Stimulated activated naive B cell treated with anti-CD40 and anti-IgM and Interleukin-4, amounts not matched to agents 10 μg/mL and 1 μg/mL and 100 μg/mL, for 72 hours (primary cell): ENCODE measurements at regions not wholly inside any gene's neighbourhood (a gene's known extent, or its start where the extent isn't known, plus 50 kb on each side); places are given as distances from the start of the nearest gene placed in this dataset.

Experiments
- ATAC-seq, 2 donors: fragments of 150-1000 bp; cut with Tn5 transposase; replicated peaks; 2 replicates each; pipeline ENCODE4 v1.10.0; 2021; ENCODE audit warnings: moderate library complexity in 1 of 2
- DNase-seq: peaks from one replicate; pipeline ENCODE4 v3.0.0; 2021
- H3K27ac Mint-ChIP-seq: one replicate; pipeline ENCODE4 v1.8.0; 2022; ENCODE audit warnings: mild to moderate bottlenecking, mixed read lengths
- H3K27me3 Mint-ChIP-seq, 2 donors: one replicate each; pipeline ENCODE4 v1.8.0; 2022; ENCODE audit warnings: mixed read lengths in 2 of 2
- H3K36me3 Mint-ChIP-seq, 2 donors: one replicate each; pipeline ENCODE4 v1.8.0; 2022; ENCODE audit warnings: mixed read lengths in 2 of 2, mild to moderate bottlenecking in 1 of 2
- H3K4me1 Mint-ChIP-seq, 2 donors: one replicate each; pipeline ENCODE4 v1.8.0; 2022; ENCODE audit warnings: mixed read lengths in 2 of 2, mild to moderate bottlenecking in 1 of 2
- H3K4me3 Mint-ChIP-seq, 2 donors: one replicate each; pipeline ENCODE4 v1.8.0; 2022; ENCODE audit warnings: mild to moderate bottlenecking in 2 of 2, mixed read lengths in 2 of 2, moderate library complexity in 1 of 2
- H3K9me3 Mint-ChIP-seq, 2 donors: one replicate each; pipeline ENCODE4 v1.8.0; 2022; ENCODE audit warnings: mixed read lengths in 2 of 2, mild to moderate bottlenecking in 1 of 2

GRCh38 chr4:136962868-136963267 is 569.4 kb downstream of the PCDH18 start:
- Mint-ChIP-seq H3K27ac (no peak overlapping the region), H3K4me3 (no peak overlapping the region), H3K4me1 (no peaks in the 10 kb centered on the region), H3K9me3 (no peaks in the 10 kb centered on the region), H3K36me3 (no peaks in the 10 kb centered on the region), H3K27me3 (no peaks in the 10 kb centered on the region)
- no peak for ATAC-seq
- DNase-seq = no peak

DNA sequence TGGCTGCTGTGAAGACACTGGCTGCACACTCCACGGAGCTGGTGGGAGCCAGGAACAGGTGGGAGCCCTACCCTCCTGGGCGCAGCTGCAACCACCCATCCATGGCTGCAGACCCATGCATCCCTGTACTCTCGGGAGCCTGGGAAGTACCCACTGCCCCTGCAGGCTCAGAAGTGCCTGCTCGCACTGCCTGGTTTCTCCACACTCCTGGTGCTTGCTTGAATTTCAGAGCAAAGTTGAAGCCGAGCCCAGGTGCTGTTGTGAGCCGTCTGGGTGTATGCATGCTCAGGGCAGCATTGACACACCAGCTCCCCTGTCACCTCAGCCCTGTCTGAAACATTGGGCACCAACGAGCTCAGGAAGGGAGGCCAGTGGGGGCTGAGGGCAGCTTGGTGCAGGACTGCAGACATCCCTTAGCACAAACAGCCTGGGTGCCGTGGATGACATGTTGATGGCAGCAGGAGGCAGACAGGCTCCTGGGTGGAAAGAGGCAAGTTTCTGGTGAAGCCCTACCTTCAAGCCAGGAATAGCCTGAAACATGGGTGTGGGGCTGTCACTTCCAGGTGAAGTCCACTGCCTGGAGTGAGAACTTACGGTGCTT is 585.9 kb downstream of the PCDH18 start:
- H3K36me3 Mint-ChIP-seq = no peaks in the 10 kb centered on the region
- ATAC-seq = no peak

GRCh38 chr4:136939781-136940180 is 592.5 kb downstream of the PCDH18 start:
- Mint-ChIP-seq H3K36me3 (no peaks in the 10 kb centered on the region), H3K4me1 (no peaks in the 10 kb centered on the region)

More for the DNA sequence above, 585.9 kb downstream of the PCDH18 start:
- Mint-ChIP-seq H3K27me3 (no peaks in the 10 kb centered on the region), H3K4me1 (no peaks in the 10 kb centered on the region), H3K27ac (no peak overlapping the region), H3K4me3 (no peak overlapping the region), H3K9me3 (peaks cover 2 to 3% of the 10 kb centered on the region in 2 donors)
- DNase-seq = no peak

GRCh38 chr4:136935871-136936270 is 596.4 kb downstream of the PCDH18 start:
- ATAC-seq = no peak
- Mint-ChIP-seq H3K36me3 (no peaks in the 10 kb centered on the region), H3K9me3 (no peaks in the 10 kb centered on the region), H3K4me3 (no peak overlapping the region), H3K4me1 (no peaks in the 10 kb centered on the region), H3K27ac (no peak overlapping the region), H3K27me3 (no peaks in the 10 kb centered on the region)
- DNase-seq = no peak

More at GRCh38 chr4:136939781-136940180, 592.5 kb downstream of the PCDH18 start:
- DNase-seq (no peak), ATAC-seq (no peak)
- no peak overlapping the region for H3K27ac Mint-ChIP-seq
- no peaks in the 10 kb centered on the region for H3K27me3 Mint-ChIP-seq
- no peaks in the 10 kb centered on the region for H3K9me3 Mint-ChIP-seq
- H3K4me3 Mint-ChIP-seq = no peak overlapping the region

DNA sequence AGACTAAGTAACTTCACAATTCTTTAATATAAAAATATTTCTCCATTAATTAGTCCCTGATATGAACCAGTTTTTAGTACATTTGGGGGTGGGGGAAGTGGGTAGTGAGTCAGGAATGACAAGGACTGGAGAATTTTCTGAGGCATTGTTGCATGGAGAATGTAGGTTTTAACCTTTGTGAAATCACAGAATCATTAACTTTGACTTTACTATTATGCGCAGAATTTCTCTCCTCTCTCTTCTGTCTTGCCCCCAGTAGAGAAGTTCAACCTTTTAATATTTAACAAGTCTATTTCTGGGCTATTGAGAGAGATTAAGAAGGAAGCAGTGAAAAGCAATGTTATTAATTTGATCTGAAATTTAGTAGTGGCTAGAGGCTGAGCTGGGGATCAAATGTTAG is 597.0 kb downstream of the PCDH18 start:
- no peaks in the 10 kb centered on the region for H3K4me1 Mint-ChIP-seq
- no peak overlapping the region for H3K4me3 Mint-ChIP-seq
- DNase-seq (no peak), ATAC-seq (no peak)
- H3K9me3 Mint-ChIP-seq = no peaks in the 10 kb centered on the region
- H3K27ac Mint-ChIP-seq = no peak overlapping the region
- no peaks in the 10 kb centered on the region for H3K27me3 Mint-ChIP-seq
- no peaks in the 10 kb centered on the region for H3K36me3 Mint-ChIP-seq

DNA sequence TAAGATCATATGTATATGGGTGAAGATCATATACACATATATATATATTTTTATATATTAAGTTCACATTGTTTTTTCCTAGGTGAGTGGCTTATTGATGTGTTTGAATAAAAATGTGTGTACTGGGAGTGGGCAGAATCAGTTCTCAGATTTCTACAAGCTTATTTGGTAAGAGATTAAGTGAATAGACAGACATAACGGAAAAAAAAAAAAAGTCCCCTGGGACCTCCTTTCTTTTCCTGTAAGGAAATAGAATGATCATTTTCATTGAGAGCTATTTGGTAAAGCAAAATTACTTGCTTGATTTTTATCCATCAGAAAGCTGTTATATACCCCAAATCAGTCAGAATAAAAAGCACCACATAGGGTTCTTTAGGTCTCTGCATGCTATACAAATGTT is 597.7 kb downstream of the PCDH18 start:
- no peaks in the 10 kb centered on the region for H3K27me3 Mint-ChIP-seq
- DNase-seq (no peak), ATAC-seq (no peak)
- no peak overlapping the region for H3K4me3 Mint-ChIP-seq
- peaks cover 3 to 4% of the 10 kb centered on the region in 2 donors for H3K9me3 Mint-ChIP-seq
- H3K36me3 Mint-ChIP-seq = no peaks in the 10 kb centered on the region
- H3K27ac Mint-ChIP-seq = no peak overlapping the region
- no peaks in the 10 kb centered on the region for H3K4me1 Mint-ChIP-seq

- Mint-ChIP-seq H3K27me3 (no peaks in the 10 kb centered on the region), H3K4me3 (no peak overlapping the region), H3K27ac (no peak overlapping the region), H3K9me3 (peaks cover 4 to 7% of the 10 kb centered on the region in 2 donors), H3K4me1 (no peaks in the 10 kb centered on the region), H3K36me3 (no peaks in the 10 kb centered on the region)
- ATAC-seq = no peak
- no peak for DNase-seq
These were observed 600.5 kb downstream of the PCDH18 start for GRCh38 chr4:136931781-136932180.

GRCh38 chr4:136928957-136929411 is 603.3 kb downstream of the PCDH18 start:
- no peaks in the 10 kb centered on the region for H3K36me3 Mint-ChIP-seq
- H3K27me3 Mint-ChIP-seq = no peaks in the 10 kb centered on the region
- H3K9me3 Mint-ChIP-seq = peaks cover 4 to 7% of the 10 kb centered on the region in 2 donors
- no peaks in the 10 kb centered on the region for H3K4me1 Mint-ChIP-seq
- no peak for DNase-seq
- no peak for ATAC-seq
- H3K4me3 Mint-ChIP-seq = no peak overlapping the region
- H3K27ac Mint-ChIP-seq = no peak overlapping the region

- no peaks in the 10 kb centered on the region for H3K27me3 Mint-ChIP-seq
- no peaks in the 10 kb centered on the region for H3K4me1 Mint-ChIP-seq
- H3K27ac Mint-ChIP-seq = no peak overlapping the region
- no peaks in the 10 kb centered on the region for H3K36me3 Mint-ChIP-seq
- no peak for DNase-seq
- peaks cover 4 to 7% of the 10 kb centered on the region in 2 donors for H3K9me3 Mint-ChIP-seq
- H3K4me3 Mint-ChIP-seq = no peak overlapping the region
- no peak for ATAC-seq
These were observed 605.1 kb downstream of the PCDH18 start for GRCh38 chr4:136927172-136927571.

GRCh38 chr4:136925203-136925602 is 607.1 kb downstream of the PCDH18 start:
- no peaks in the 10 kb centered on the region for H3K4me1 Mint-ChIP-seq
- DNase-seq = no peak

DNA sequence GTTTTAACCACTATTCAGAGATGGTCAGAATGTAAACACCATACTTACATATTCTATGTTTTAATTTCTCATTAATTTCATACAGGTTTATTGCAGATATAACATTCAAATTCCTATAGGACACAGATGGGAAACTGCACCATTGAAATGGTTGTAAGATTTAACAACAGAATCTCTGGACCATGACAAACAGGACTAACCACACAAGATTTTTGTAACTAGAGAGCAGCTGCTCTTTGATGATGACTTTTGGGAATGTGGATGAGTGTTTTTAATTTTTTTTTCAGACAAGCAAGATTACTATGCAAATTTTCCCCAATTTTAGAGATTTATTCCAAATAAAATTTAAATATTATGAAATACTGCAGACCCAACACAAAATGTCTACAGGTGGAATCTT is 610.2 kb downstream of the PCDH18 start:
- ATAC-seq = no peak
- H3K4me3 Mint-ChIP-seq = no peak overlapping the region
- DNase-seq = no peak
- peaks cover 0 to 1% of the 10 kb centered on the region in 2 donors for H3K9me3 Mint-ChIP-seq
- H3K4me1 Mint-ChIP-seq = no peaks in the 10 kb centered on the region
- H3K27ac Mint-ChIP-seq = no peak overlapping the region
- H3K27me3 Mint-ChIP-seq = no peaks in the 10 kb centered on the region
- no peaks in the 10 kb centered on the region for H3K36me3 Mint-ChIP-seq

More at GRCh38 chr4:136925203-136925602, 607.1 kb downstream of the PCDH18 start:
- Mint-ChIP-seq H3K27me3 (no peaks in the 10 kb centered on the region), H3K4me3 (no peak overlapping the region), H3K36me3 (no peaks in the 10 kb centered on the region), H3K9me3 (peaks cover 4 to 7% of the 10 kb centered on the region in 2 donors), H3K27ac (no peak overlapping the region)
- no peak for ATAC-seq

DNA sequence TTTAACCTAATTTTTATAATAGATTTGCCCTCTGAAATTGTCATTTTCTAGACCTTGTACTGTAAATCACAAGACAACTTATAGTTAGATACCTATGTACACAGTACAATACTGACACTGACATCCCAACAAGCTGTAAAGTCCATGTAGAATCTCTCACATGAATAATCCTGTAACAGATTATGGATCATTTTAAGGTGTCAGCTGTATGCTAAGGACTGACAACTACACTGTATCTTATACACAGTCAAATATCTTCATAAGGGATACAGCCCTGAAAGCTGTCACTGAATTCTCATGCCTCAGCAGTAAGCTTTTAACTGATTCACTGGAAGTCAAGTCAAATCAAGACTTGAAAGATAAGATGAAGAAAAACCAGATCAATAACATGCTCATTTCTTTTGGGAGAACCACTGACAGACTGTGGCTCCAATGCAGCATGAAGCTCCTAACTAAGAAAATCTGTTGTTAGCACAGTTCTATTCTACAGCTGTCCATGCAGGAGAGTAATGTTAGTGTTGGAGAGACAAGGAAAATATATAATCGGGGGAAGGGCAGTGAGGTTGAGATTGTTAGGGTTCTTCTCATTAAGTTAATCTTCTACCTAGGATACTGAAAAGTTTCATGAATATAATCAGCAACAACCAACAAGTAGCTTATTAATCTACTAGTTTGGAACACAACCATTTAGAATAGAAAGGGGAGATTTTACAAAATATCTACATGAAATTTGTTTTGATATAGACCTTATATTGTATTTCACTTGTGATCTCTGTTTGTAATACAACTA is 612.0 kb downstream of the PCDH18 start:
- H3K4me1 Mint-ChIP-seq = no peaks in the 10 kb centered on the region
- H3K36me3 Mint-ChIP-seq = no peaks in the 10 kb centered on the region
- H3K4me3 Mint-ChIP-seq = no peak overlapping the region
- H3K27me3 Mint-ChIP-seq = no peaks in the 10 kb centered on the region
- ATAC-seq (no peak), DNase-seq (no peak)
- peaks cover 0 to 1% of the 10 kb centered on the region in 2 donors for H3K9me3 Mint-ChIP-seq
- H3K27ac Mint-ChIP-seq = no peak overlapping the region

DNA sequence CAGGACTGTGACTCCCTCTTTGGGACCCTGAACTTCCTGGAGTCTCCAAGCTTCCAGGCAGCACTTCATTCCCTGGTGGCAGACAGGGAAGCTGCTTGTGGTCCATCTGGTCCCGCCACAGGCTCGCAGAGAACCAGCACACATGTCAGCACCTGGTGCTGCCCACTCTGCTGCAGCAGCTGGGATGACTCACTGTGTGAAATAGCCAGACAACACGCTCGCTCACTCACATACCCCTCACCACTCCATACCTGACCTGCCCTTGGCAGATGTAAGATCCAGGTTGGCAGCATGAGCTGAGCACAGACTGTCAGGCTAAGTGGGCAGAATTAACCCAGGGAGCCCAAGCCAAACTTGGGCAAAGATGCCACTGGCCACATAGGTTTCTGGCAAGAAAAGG is 613.5 kb downstream of the PCDH18 start:
- Mint-ChIP-seq H3K36me3 (no peaks in the 10 kb centered on the region), H3K4me3 (no peak overlapping the region), H3K9me3 (peaks cover 0 to 1% of the 10 kb centered on the region in 2 donors), H3K4me1 (no peaks in the 10 kb centered on the region), H3K27ac (no peak overlapping the region), H3K27me3 (no peaks in the 10 kb centered on the region)
- DNase-seq (no peak), ATAC-seq (no peak)

DNA sequence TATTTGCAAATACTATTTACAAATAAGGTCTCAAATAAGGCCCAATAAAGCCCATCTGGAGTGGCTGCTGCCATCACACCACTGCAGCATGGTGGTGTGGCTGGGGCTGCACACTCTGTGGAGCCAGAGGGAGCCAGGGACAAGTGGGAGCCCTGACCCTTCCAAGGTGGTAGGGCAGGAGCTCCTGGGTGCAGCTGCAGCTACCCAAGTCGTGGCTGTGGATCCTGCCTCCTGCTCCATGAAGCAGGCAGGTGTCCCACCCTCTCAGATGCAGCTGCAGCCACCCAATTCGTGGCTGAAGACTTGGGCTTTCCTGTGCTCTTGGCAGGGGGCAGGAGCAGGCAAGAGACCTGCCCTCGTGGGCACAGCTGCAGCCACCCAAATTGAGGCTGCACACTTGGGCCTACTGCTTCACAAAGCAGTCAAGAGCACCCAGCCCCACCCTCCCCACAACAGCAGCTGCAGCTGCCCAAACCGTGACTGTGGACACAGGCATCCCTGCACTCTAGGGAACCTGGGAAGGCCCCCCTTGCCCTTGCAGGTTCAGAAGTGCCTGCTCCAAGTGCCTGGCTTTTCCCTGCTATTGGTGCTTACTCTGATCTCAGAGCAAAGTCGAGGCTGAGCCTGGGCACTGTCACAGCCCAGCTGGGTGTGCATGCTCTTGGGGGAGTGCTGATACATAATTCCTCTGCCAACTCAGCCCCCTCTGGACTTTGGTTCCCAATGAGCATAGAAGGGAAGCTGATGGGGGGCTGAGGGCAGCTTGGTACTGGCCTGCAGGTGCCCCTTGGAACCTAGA is 614.8 kb downstream of the PCDH18 start:
- H3K4me3 Mint-ChIP-seq = no peak overlapping the region
- H3K27ac Mint-ChIP-seq = no peak overlapping the region
- ATAC-seq = peak in 1 of 2 donors; percentile 19
- H3K27me3 Mint-ChIP-seq = no peaks in the 10 kb centered on the region
- DNase-seq = no peak
- peaks cover 0 to 1% of the 10 kb centered on the region in 2 donors for H3K9me3 Mint-ChIP-seq
- no peaks in the 10 kb centered on the region for H3K4me1 Mint-ChIP-seq
- H3K36me3 Mint-ChIP-seq = no peaks in the 10 kb centered on the region
